CD14-positive monocyte (primary cell): ENCODE measurements at regions not wholly inside any gene's neighbourhood (a gene's known extent, or its start where the extent isn't known, plus 50 kb on each side); places are given as distances from the start of the nearest gene placed in this dataset. TPM values are rescaled to one million over a fixed set of nuclear protein-coding genes. Genes with fewer than 3 reads are reported as not detected.

Source experiments
- DNase-seq, 3 donors: peaks; one replicate each; pipeline ENCODE4 v3.0.0-alpha.2; 2011 to 2022
- H2AFZ ChIP-seq: 2 replicates; pipeline ENCODE4 v1.6.0; 2012; ENCODE audit warnings: mild to moderate bottlenecking, low read depth, low read length, inconsistent platforms; ENCODE audit not compliant: insufficient read depth, poor library complexity, severe bottlenecking
- H3K27ac ChIP-seq, 2 donors: 1 replicate in 1 of 2; 2 replicates in 1 of 2; pipeline ENCODE4 v1.5.1; 2012 to 2013; ENCODE audit warnings: low read length in 2 of 2, control low read depth in 1 of 2, inconsistent platforms in 1 of 2, low read depth in 1 of 2, mild to moderate bottlenecking in 1 of 2
- H3K27me3 ChIP-seq, 2 donors: one replicate each; pipeline versions ENCODE4 v1.6.0 to v1.6.1; 2011 to 2013; ENCODE audit warnings: low read length in 2 of 2; ENCODE audit not compliant: control insufficient read depth in 2 of 2, insufficient read depth in 2 of 2
- H3K36me3 ChIP-seq, 2 donors: replicated peaks in 1 of 2; 1 replicate in 1 of 2; 2 replicates in 1 of 2; pipeline versions ENCODE4 v1.5.1 to v1.6.1; 2012 to 2013; ENCODE audit warnings: low read length in 2 of 2, control low read depth in 1 of 2, inconsistent platforms in 1 of 2, mild to moderate bottlenecking in 1 of 2; ENCODE audit not compliant: insufficient read depth in 2 of 2, control insufficient read depth in 1 of 2
- H3K4me1 ChIP-seq, 2 donors: 1 replicate in 1 of 2; 2 replicates in 1 of 2; pipeline versions ENCODE4 v1.5.1 to v1.6.1; 2012 to 2013; ENCODE audit warnings: low read length in 2 of 2, control low read depth in 1 of 2, inconsistent platforms in 1 of 2, mild to moderate bottlenecking in 1 of 2, moderate library complexity in 1 of 2; ENCODE audit not compliant: insufficient read depth in 2 of 2, control insufficient read depth in 1 of 2
- H3K4me2 ChIP-seq: replicated peaks from 2 replicates; pipeline ENCODE3; 2012; ENCODE audit warnings: low read length, moderate library complexity, mild to moderate bottlenecking; ENCODE audit not compliant: poor library complexity, severe bottlenecking; ENCODE audit errors: extremely low read depth
- H3K4me3 ChIP-seq, 3 experiments: fragments of 200-600 bp in 1 of 3; sonication (generic) in 1 of 3; replicated peaks in 1 of 3; 1 replicate in 2 of 3; 2 replicates in 1 of 3; pipeline ENCODE4 v1.5.1; 2011 to 2013; ENCODE audit warnings: low read length in 3 of 3, mild to moderate bottlenecking in 3 of 3, control low read depth in 2 of 3, low read depth in 2 of 3, inconsistent platforms in 1 of 3, moderate library complexity in 1 of 3
- H3K79me2 ChIP-seq: 2 replicates; pipeline ENCODE4 v1.6.0; 2012; ENCODE audit warnings: mild to moderate bottlenecking, control low read depth, inconsistent platforms, low read length, moderate library complexity; ENCODE audit not compliant: insufficient read depth
- H3K9ac ChIP-seq: 2 replicates; pipeline ENCODE4 v1.6.0; 2017; ENCODE audit warnings: low read length, mild to moderate bottlenecking; ENCODE audit not compliant: insufficient read depth, poor library complexity, severe bottlenecking
- H3K9me3 ChIP-seq, 2 donors: replicated peaks in 1 of 2; 1 replicate in 1 of 2; 2 replicates in 1 of 2; pipeline versions ENCODE4 v1.5.1 to v1.6.1; 2012 to 2013; ENCODE audit warnings: low read length in 2 of 2, control low read depth in 1 of 2; ENCODE audit not compliant: control insufficient read depth in 1 of 2, insufficient read depth in 1 of 2
- H4K20me1 ChIP-seq: 2 replicates; pipeline ENCODE4 v1.6.0; 2012; ENCODE audit warnings: mild to moderate bottlenecking, low read length, control low read depth, moderate library complexity; ENCODE audit not compliant: insufficient read depth
- H3K27ac Mint-ChIP-seq, 7 donors: one replicate each; pipeline ENCODE4 v1.8.0; 2020; ENCODE audit warnings: mild to moderate bottlenecking in 7 of 7, mixed read lengths in 7 of 7, moderate library complexity in 6 of 7, inconsistent platforms in 2 of 7
- H3K27me3 Mint-ChIP-seq, 3 donors: one replicate each; pipeline ENCODE4 v1.8.0; 2021 to 2022; ENCODE audit warnings: low read depth in 3 of 3, mild to moderate bottlenecking in 3 of 3, mixed read lengths in 3 of 3, moderate library complexity in 3 of 3, inconsistent platforms in 1 of 3
- H3K36me3 Mint-ChIP-seq, 2 donors: one replicate each; pipeline ENCODE4 v1.8.0; 2020; ENCODE audit warnings: mixed read lengths in 2 of 2, inconsistent platforms in 1 of 2, mild to moderate bottlenecking in 1 of 2
- H3K4me1 Mint-ChIP-seq: one replicate; pipeline ENCODE4 v1.8.0; 2020; ENCODE audit warnings: mild to moderate bottlenecking, mixed read lengths
- H3K4me3 Mint-ChIP-seq, 2 donors: one replicate each; pipeline ENCODE4 v1.8.0; 2020; ENCODE audit warnings: mild to moderate bottlenecking in 2 of 2, mixed read lengths in 2 of 2, moderate library complexity in 1 of 2
- H3K9me3 Mint-ChIP-seq, 7 donors: one replicate each; pipeline ENCODE4 v1.8.0; 2020 to 2022; ENCODE audit warnings: mixed read lengths in 7 of 7, mild to moderate bottlenecking in 6 of 7, moderate library complexity in 6 of 7, inconsistent platforms in 2 of 7
- WGBS: methylation state at CpG from one replicate; pipeline ENCODE4 v1.1.5; 2013; ENCODE audit warnings: missing lambda C conversion rate; ENCODE audit not compliant: insufficient coverage; 5-methylcytosine and 5-hydroxymethylcytosine counted together
- intact Hi-C, 2 donors: fragments of 100-400 bp; cut with micrococcal nuclease; formaldehyde crosslinking; loops; one replicate each; pipeline versions ENCODE4 v1.15.0 to v1.15.1; 2023
- small RNA-seq: library from RNA; depleted of rRNA; stranded (forward); fragments of <200 nt; gene quantifications from one replicate; pipeline ENCODE3, GENCODE V24; 2012; ENCODE audit warnings: low read depth; ENCODE audit not compliant: insufficient read length
- TF ChIP-seq, protein P1 (sequence below): fragments of 200-600 bp; IDR thresholded peaks from one replicate; pipeline ENCODE4 v1.8.0; 2022; ENCODE audit warnings: antibody characterized with exemption, mild to moderate bottlenecking

DNA sequence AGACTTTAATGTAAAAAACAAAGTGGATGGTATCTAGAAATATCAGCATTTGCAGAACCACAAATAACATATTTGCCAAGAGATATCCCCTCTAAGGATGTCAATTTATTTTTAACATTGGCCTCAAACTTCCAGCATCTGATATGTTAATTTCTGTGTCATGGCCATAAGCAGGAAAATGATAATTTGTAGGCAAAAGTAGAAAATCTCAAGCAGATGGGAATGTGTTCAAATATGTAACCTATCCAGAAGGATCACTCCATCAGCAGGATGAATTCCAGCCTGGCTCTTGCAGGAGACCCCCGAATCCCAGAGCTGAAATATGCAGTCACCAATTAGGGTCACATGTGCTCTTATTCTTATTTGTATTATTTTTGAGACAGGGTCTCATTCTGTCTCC, 55.4 kb upstream of the PRKX start:
- no peak overlapping the region for H3K4me2 ChIP-seq
- no CpG with 5 or more reads among the region's 1 CpG for WGBS
- no peaks in the 10 kb centered on the region for H4K20me1 ChIP-seq
- TF ChIP-seq, protein P1, sequence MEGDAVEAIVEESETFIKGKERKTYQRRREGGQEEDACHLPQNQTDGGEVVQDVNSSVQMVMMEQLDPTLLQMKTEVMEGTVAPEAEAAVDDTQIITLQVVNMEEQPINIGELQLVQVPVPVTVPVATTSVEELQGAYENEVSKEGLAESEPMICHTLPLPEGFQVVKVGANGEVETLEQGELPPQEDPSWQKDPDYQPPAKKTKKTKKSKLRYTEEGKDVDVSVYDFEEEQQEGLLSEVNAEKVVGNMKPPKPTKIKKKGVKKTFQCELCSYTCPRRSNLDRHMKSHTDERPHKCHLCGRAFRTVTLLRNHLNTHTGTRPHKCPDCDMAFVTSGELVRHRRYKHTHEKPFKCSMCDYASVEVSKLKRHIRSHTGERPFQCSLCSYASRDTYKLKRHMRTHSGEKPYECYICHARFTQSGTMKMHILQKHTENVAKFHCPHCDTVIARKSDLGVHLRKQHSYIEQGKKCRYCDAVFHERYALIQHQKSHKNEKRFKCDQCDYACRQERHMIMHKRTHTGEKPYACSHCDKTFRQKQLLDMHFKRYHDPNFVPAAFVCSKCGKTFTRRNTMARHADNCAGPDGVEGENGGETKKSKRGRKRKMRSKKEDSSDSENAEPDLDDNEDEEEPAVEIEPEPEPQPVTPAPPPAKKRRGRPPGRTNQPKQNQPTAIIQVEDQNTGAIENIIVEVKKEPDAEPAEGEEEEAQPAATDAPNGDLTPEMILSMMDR = no peak
- DNase-seq = no peak
- Mint-ChIP-seq H3K36me3 (no peaks in the 10 kb centered on the region), H3K9me3 (peaks cover 0 to 2% (median 0%) of the 10 kb centered on the region in 7 donors), H3K4me3 (no peak overlapping the region), H3K27me3 (no peaks in the 10 kb centered on the region), H3K4me1 (peaks cover 6% of the 10 kb centered on the region), H3K27ac (no peak overlapping the region)
- no peaks in the 10 kb centered on the region for H3K9me3 ChIP-seq
- intact Hi-C loops = no loop called here
- no peaks in the 10 kb centered on the region for H3K27me3 ChIP-seq
- no peak overlapping the region for H3K4me3 ChIP-seq
- no peaks in the 10 kb centered on the region for H3K36me3 ChIP-seq
- H3K27ac ChIP-seq = no peak overlapping the region
- no peaks in the 10 kb centered on the region for H3K79me2 ChIP-seq
- H3K4me1 ChIP-seq = no peaks in the 10 kb centered on the region
- H3K9ac ChIP-seq = no peak overlapping the region
- no peak overlapping the region for H2AFZ ChIP-seq

Small RNA genes in the stretch of these regions (small RNA-seq; reads per million reads assigned to genes)
- not detected for gene RF00401
